ENCODE measurements at regions not wholly inside any gene's neighbourhood (a gene's known extent, or its start where the extent isn't known, plus 50 kb on each side); places are given as distances from the start of the nearest gene placed in this dataset.

DNA sequence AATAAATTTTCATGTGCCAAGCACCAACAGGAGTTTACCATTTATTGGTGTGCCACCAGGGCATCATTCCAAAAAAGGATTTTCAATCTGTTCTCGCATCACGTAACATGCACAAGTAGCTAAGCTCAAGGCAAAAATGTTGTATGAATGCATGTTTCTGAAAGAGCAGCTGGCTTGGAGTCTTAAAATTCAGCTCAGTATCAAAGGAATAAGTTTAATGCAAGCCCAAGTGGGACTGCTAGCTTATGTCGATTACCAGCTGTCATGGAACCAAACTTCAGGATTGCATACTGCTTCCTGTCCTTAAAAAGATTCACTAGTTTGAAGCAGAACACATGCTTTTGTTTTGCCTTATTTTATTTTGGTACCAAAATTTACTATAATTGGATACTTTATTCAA lies 437.0 kb downstream of the FSCB start:
- TF ChIP-seq GPBP1L1 (CRISPR knock-in tag; IDR thresholded peaks at IDR 0.05) (no peak), ATF1 (CRISPR knock-in tag; IDR thresholded peaks at IDR 0.05) (no peak), STAT5B (CRISPR knock-in tag; IDR thresholded peaks at IDR 0.05) (no peak), CTCF (CRISPR knock-in tag; IDR thresholded peaks at IDR 0.05) (no peak), EZH2 (conservative IDR thresholded peaks at IDR 0.05; ENCODE audit: low read depth, low read length) (no peak), CBX1 (IDR thresholded peaks at IDR 0.05; ENCODE audit: low read depth) (no peak), ZNF782 (CRISPR knock-in tag; IDR thresholded peaks at IDR 0.05; ENCODE audit: borderline replicate concordance) (no peak), MIXL1 (CRISPR knock-in tag; IDR thresholded peaks at IDR 0.05) (no peak), NR2F1 (CRISPR knock-in tag; IDR thresholded peaks at IDR 0.05) (no peak), ZNF30 (CRISPR knock-in tag; IDR thresholded peaks at IDR 0.05) (no peak), POLR2AphosphoS2 (IDR thresholded peaks at IDR 0.05; ENCODE audit: low read depth, low read length) (no peak)
- TF ChIP-seq, protein P1, sequence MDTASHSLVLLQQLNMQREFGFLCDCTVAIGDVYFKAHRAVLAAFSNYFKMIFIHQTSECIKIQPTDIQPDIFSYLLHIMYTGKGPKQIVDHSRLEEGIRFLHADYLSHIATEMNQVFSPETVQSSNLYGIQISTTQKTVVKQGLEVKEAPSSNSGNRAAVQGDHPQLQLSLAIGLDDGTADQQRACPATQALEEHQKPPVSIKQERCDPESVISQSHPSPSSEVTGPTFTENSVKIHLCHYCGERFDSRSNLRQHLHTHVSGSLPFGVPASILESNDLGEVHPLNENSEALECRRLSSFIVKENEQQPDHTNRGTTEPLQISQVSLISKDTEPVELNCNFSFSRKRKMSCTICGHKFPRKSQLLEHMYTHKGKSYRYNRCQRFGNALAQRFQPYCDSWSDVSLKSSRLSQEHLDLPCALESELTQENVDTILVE (CRISPR knock-in tag; IDR thresholded peaks at IDR 0.05) = no peak
- TF ChIP-seq, protein P2, sequence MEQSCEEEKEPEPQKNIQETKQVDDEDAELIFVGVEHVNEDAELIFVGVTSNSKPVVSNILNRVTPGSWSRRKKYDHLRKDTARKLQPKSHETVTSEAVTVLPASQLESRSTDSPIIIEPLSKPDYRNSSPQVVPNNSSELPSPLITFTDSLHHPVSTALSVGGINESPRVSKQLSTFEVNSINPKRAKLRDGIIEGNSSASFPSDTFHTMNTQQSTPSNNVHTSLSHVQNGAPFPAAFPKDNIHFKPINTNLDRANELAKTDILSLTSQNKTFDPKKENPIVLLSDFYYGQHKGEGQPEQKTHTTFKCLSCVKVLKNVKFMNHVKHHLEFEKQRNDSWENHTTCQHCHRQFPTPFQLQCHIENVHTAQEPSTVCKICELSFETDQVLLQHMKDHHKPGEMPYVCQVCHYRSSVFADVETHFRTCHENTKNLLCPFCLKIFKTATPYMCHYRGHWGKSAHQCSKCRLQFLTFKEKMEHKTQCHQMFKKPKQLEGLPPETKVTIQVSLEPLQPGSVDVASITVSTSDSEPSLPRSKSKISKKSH (CRISPR knock-in tag; IDR thresholded peaks at IDR 0.05; ENCODE audit: borderline replicate concordance) = no peak
